H1 (cell line): ENCODE measurements at regions not wholly inside any gene's neighbourhood (a gene's known extent, or its start where the extent isn't known, plus 50 kb on each side); places are given as distances from the start of the nearest gene placed in this dataset.

Experiments used
- BACH1 ChIP-seq: IDR thresholded peaks from 2 replicates; pipeline ENCODE4 v1.6.1; 2012; ENCODE audit warnings: low read length, improper control_type of control experiment
- CBX5 ChIP-seq: fragments of 300-800, 300-1000 bp; sonication (generic); IDR thresholded peaks from 2 replicates; pipeline ENCODE4 v1.7.1; 2016; ENCODE audit warnings: antibody characterized with exemption, low read length, low read depth
- CHD1 ChIP-seq: IDR thresholded peaks from 2 replicates; pipeline ENCODE4 v1.6.1; 2012; ENCODE audit warnings: low read depth, low read length, improper control_type of control experiment
- CHD2 ChIP-seq: IDR thresholded peaks from 2 replicates; pipeline ENCODE4 v1.6.1; 2012; ENCODE audit warnings: low read length, improper control_type of control experiment
- CREB1 ChIP-seq: IDR thresholded peaks from 2 replicates; pipeline ENCODE4 v1.6.1; 2012; ENCODE audit warnings: inconsistent platforms
- CTBP2 ChIP-seq: IDR thresholded peaks from 2 replicates; pipeline ENCODE4 v1.7.0; 2011; ENCODE audit warnings: borderline replicate concordance, mild to moderate bottlenecking, moderate library complexity, mixed read lengths, low read length; ENCODE audit not compliant: insufficient read depth, insufficient read length
- EZH2 ChIP-seq: fragments of 200-600 bp; sonication (generic); IDR thresholded peaks from 2 replicates; pipeline ENCODE4 v1.7.1; 2012; ENCODE audit warnings: low read depth, mild to moderate bottlenecking, moderate library complexity, low read length, inconsistent platforms; ENCODE audit not compliant: severe bottlenecking
- FOSL1 ChIP-seq: IDR thresholded peaks from 2 replicates; pipeline ENCODE4 v1.6.1; 2011; ENCODE audit warnings: mild to moderate bottlenecking, low read depth, low read length, moderate library complexity; ENCODE audit not compliant: insufficient read depth
- HDAC2 ChIP-seq, 2 experiments: fragments of 300-600 bp in 1 of 2; sonication (generic) in 1 of 2; IDR thresholded peaks; 2 replicates each; pipeline ENCODE4 v1.6.1; 2011 to 2012; ENCODE audit warnings: low read depth in 2 of 2, low read length in 2 of 2, mild to moderate bottlenecking in 2 of 2, moderate library complexity in 2 of 2, borderline replicate concordance in 1 of 2, inconsistent platforms in 1 of 2
- JUN ChIP-seq: IDR thresholded peaks from 2 replicates; pipeline ENCODE4 v1.6.1; 2011; ENCODE audit warnings: low read depth, mild to moderate bottlenecking, improper control_type of control experiment, low read length
- RAD21 ChIP-seq, 2 experiments: IDR thresholded peaks in 1 of 2; conservative IDR thresholded peaks in 1 of 2; 2 replicates each; pipeline ENCODE4 v1.6.1; 2011; ENCODE audit warnings: low read depth in 2 of 2, low read length in 2 of 2, improper control_type of control experiment in 1 of 2, inconsistent platforms in 1 of 2, mild to moderate bottlenecking in 1 of 2, moderate library complexity in 1 of 2
- SAP30 ChIP-seq: fragments of 300-600 bp; sonication (generic); IDR thresholded peaks from 2 replicates; pipeline ENCODE4 v1.7.1; 2012; ENCODE audit warnings: low read length, moderate library complexity, mild to moderate bottlenecking, inconsistent platforms; ENCODE audit not compliant: insufficient read depth, insufficient replicate concordance
- SP2 ChIP-seq: IDR thresholded peaks from 2 replicates; pipeline ENCODE4 v1.6.1; 2012; ENCODE audit warnings: mild to moderate bottlenecking, low read length, inconsistent platforms
- SUZ12 ChIP-seq: fragments of 200-600 bp; sonication (generic); IDR thresholded peaks from 2 replicates; pipeline ENCODE4 v1.6.1; 2012; ENCODE audit warnings: mild to moderate bottlenecking, inconsistent platforms, low read length, moderate library complexity, mixed read lengths
- TAF1 ChIP-seq: IDR thresholded peaks from 2 replicates; pipeline ENCODE4 v1.6.1; 2011; ENCODE audit warnings: mild to moderate bottlenecking, low read depth, low read length
- YY1 ChIP-seq: IDR thresholded peaks from 2 replicates; pipeline ENCODE4 v1.6.1; 2011; ENCODE audit warnings: low read depth, mild to moderate bottlenecking, low read length
- ZNF274 ChIP-seq: IDR thresholded peaks from 2 replicates; pipeline ENCODE4 v1.7.0; 2012; ENCODE audit warnings: low read length, borderline replicate concordance; ENCODE audit errors: extremely low read depth
- TF ChIP-seq, protein P1 (sequence below): IDR thresholded peaks from 2 replicates; pipeline ENCODE4 v1.6.1; 2012; ENCODE audit warnings: inconsistent platforms
- TF ChIP-seq, protein P2 (sequence below): IDR thresholded peaks from 2 replicates; pipeline ENCODE4 v1.6.1; 2012; ENCODE audit warnings: inconsistent platforms

DNA sequence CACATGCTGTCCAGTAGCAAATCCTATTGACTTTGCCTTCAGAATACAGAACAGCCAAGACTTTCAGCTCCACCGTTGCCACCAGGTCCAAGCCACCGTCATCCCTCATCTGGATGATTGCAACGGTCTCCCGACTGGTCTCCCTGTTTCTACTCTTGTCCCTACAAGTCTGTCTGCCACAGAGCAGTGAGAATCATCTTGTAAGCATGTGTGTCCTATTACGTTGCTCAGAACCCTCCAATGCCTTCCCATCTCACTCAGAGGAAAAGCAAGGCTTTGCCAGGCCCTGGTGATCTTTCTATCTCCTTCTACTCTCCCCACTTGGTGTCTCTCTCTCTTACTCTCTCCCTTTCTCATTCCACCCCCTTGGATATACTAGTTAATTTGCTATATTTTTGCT is 76.7 kb upstream of the GDNF start (continued):
- TF ChIP-seq CHD2 (no peak), SUZ12 (no peak), CTBP2 (no peak), RAD21 (IDR thresholded peaks at IDR 0.05 in 1 of 2, conservative IDR thresholded peaks at IDR 0.05 in 1 of 2; ENCODE audit: low read depth in 2 of 2, low read length in 2 of 2) (no peak), ZNF274 (no peak), JUN (no peak), CHD1 (no peak), CREB1 (no peak), HDAC2 (IDR thresholded peaks at IDR 0.05; ENCODE audit: borderline replicate concordance in 1 of 2, low read depth in 2 of 2, low read length in 2 of 2) (no peak), SAP30 (no peak), EZH2 (no peak), FOSL1 (no peak), TAF1 (no peak), CBX5 (no peak), YY1 (no peak), SP2 (no peak), BACH1 (no peak)
- TF ChIP-seq, protein P1, sequence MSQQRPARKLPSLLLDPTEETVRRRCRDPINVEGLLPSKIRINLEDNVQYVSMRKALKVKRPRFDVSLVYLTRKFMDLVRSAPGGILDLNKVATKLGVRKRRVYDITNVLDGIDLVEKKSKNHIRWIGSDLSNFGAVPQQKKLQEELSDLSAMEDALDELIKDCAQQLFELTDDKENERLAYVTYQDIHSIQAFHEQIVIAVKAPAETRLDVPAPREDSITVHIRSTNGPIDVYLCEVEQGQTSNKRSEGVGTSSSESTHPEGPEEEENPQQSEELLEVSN: no peak
- TF ChIP-seq, protein P2, sequence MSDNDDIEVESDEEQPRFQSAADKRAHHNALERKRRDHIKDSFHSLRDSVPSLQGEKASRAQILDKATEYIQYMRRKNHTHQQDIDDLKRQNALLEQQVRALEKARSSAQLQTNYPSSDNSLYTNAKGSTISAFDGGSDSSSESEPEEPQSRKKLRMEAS: no peak
